GM12878 (cell line): ENCODE measurements at regions not wholly inside any gene's neighbourhood (a gene's known extent, or its start where the extent isn't known, plus 50 kb on each side); places are given as distances from the start of the nearest gene placed in this dataset.

ENCODE experiments used
- ATAC-seq: fragments of 200-7000 bp; cut with Tn5 transposase; 3 replicates; pipeline ENCODE4 v1.9.1; 2020; ENCODE audit warnings: mild to moderate bottlenecking, moderate library complexity
- BruUV-seq: library from RNA; stranded (reverse); fragments of 400-500 nt; replicated peaks from 2 replicates; lab custom pipeline; 2021; lab: Mats Ljungman, UMichigan
- CTCF ChIA-PET: fragments of 300-600 bp; sonication (Branson Sonifier 250); formaldehyde crosslinking; extraction: SDS; loops from one replicate; lab custom pipeline; 2021; ENCODE audit warnings: inconsistent platforms; lab: Yijun Ruan, JAX
- POLR2A ChIA-PET: fragments of 350-600 bp; formaldehyde crosslinking; extraction: SDS; loops from one replicate; lab custom pipeline; 2021; ENCODE audit warnings: inconsistent platforms; lab: Charles Lee
- RAD21 ChIA-PET: fragments of 300-600 bp; sonication (Branson Sonifier 250); formaldehyde crosslinking; loops from one replicate; lab custom pipeline; 2023; ENCODE audit warnings: antibody characterized with exemption; ENCODE audit not compliant: unreplicated experiment; lab: Charles Lee
- SMC1A ChIA-PET: fragments of 300-600 bp; sonication (Branson Sonifier 250); formaldehyde crosslinking; loops from one replicate; lab custom pipeline; 2023; ENCODE audit not compliant: unreplicated experiment, uncharacterized antibody; lab: Charles Lee
- DNase-seq: peaks from one replicate; pipeline ENCODE4 v3.0.0-alpha.2; 2011; ENCODE audit warnings: low read depth, low spot score
- FAIRE-seq: peaks from 3 replicates; lab custom pipeline; 2011; peaks lifted over from hg19 to GRCh38; lab: Jason Lieb, UNC
- H2AFZ ChIP-seq: 2 replicates; pipeline ENCODE4 v1.6.0; 2011; ENCODE audit warnings: low read depth, low read length, control low read depth; ENCODE audit not compliant: control insufficient read depth
- H3K27ac ChIP-seq: 2 replicates; pipeline ENCODE4 v1.5.1; 2011; ENCODE audit warnings: control low read depth; ENCODE audit not compliant: control insufficient read depth, insufficient read depth
- H3K27me3 ChIP-seq, 2 experiments: replicated peaks in 1 of 2; 2 replicates each; pipeline versions ENCODE4 v1.6.0 to v1.6.1; 2011; ENCODE audit warnings: low read length in 1 of 2; ENCODE audit not compliant: control insufficient read depth in 2 of 2, insufficient read depth in 2 of 2
- H3K36me3 ChIP-seq, 2 experiments: 2 replicates each; pipeline ENCODE4 v1.5.1; 2011; ENCODE audit warnings: low read length in 1 of 2; ENCODE audit not compliant: control insufficient read depth in 2 of 2, insufficient read depth in 2 of 2
- H3K4me1 ChIP-seq: 2 replicates; pipeline ENCODE4 v1.6.1; 2011; ENCODE audit warnings: mild to moderate bottlenecking, low read length, moderate library complexity, mixed read lengths; ENCODE audit not compliant: control insufficient read depth, insufficient read depth
- H3K4me2 ChIP-seq: 2 replicates; pipeline ENCODE4 v1.6.0; 2011; ENCODE audit warnings: control low read depth; ENCODE audit not compliant: control insufficient read depth, insufficient read depth
- H3K4me3 ChIP-seq: fragments of 200-600 bp; sonication (generic); 2 replicates; pipeline ENCODE4 v1.5.1; 2016
- H3K79me2 ChIP-seq: 2 replicates; pipeline ENCODE4 v1.6.0; 2011; ENCODE audit warnings: low read length; ENCODE audit not compliant: control insufficient read depth, insufficient read depth
- H3K9ac ChIP-seq: 2 replicates; pipeline ENCODE4 v1.8.0; 2011; ENCODE audit warnings: low read length, control low read depth, mixed read lengths; ENCODE audit not compliant: control insufficient read depth, insufficient read depth
- H3K9me3 ChIP-seq: replicated peaks from 3 replicates; pipeline ENCODE4 v1.5.1; 2011; ENCODE audit warnings: mild to moderate bottlenecking, low read length; ENCODE audit not compliant: control insufficient read depth, insufficient read depth
- H4K20me1 ChIP-seq: 2 replicates; pipeline ENCODE4 v1.6.0; 2011; ENCODE audit not compliant: control insufficient read depth, insufficient read depth
- BMI1 ChIP-seq: fragments of 450-650 bp; IDR thresholded peaks from 2 replicates; pipeline ENCODE4 v1.6.1; 2016; ENCODE audit warnings: mild to moderate bottlenecking, moderate library complexity, borderline replicate concordance
- GABPA ChIP-seq: IDR thresholded peaks from 2 replicates; pipeline ENCODE4 v1.6.1; 2014; ENCODE audit warnings: antibody characterized with exemption, low read depth, mild to moderate bottlenecking, inconsistent platforms
- HSF1 ChIP-seq: fragments of 150-350 bp; IDR thresholded peaks from 2 replicates; pipeline ENCODE4 v1.6.1; 2014; ENCODE audit warnings: mild to moderate bottlenecking, low read depth, low read length
- POLR2AphosphoS2 ChIP-seq: IDR thresholded peaks from 2 replicates; pipeline ENCODE4 v1.6.1; 2011; ENCODE audit warnings: low read depth, mild to moderate bottlenecking, low read length, improper control_type of control experiment, moderate library complexity
- REST ChIP-seq: IDR thresholded peaks from 2 replicates; pipeline ENCODE4 v1.6.1; 2012; ENCODE audit warnings: mild to moderate bottlenecking, low read depth, low read length
- ZBTB33 ChIP-seq: fragments of 450-650 bp; IDR thresholded peaks from 2 replicates; pipeline ENCODE4 v1.6.1; 2017; ENCODE audit warnings: mild to moderate bottlenecking
- ZNF384 ChIP-seq: IDR thresholded peaks from 2 replicates; pipeline ENCODE4 v1.6.1; 2012; ENCODE audit warnings: low read depth, mild to moderate bottlenecking, low read length, improper control_type of control experiment, borderline replicate concordance
- WGBS: methylation state at CpG from one replicate; pipeline ENCODE4 v1.1.6; 2016; ENCODE audit warnings: low lambda C conversion rate; ENCODE audit not compliant: insufficient replicate concordance, insufficient coverage; ENCODE audit errors: missing lambda C conversion rate; 5-methylcytosine and 5-hydroxymethylcytosine counted together
- in situ Hi-C: fragments of 300-500 bp; cut with MboI; formaldehyde crosslinking; loops from 9 replicates; pipeline ENCODE4 v1.14.3; 2018; ENCODE audit warnings: mixed read lengths
- intact Hi-C: fragments of 100-400 bp; cut with micrococcal nuclease; formaldehyde crosslinking; loops from one replicate; pipeline ENCODE4 v1.14.2; 2022; ENCODE audit not compliant: unreplicated experiment
- TF ChIP-seq, protein P1 (sequence below): fragments of 450-650 bp; IDR thresholded peaks from 2 replicates; pipeline ENCODE4 v1.6.1; 2017; ENCODE audit warnings: borderline replicate concordance
- TF ChIP-seq, protein P2 (sequence below): IDR thresholded peaks from 2 replicates; pipeline ENCODE4 v1.6.1; 2011; ENCODE audit warnings: borderline replicate concordance, low read depth, mild to moderate bottlenecking, moderate library complexity, mixed read lengths, low read length; ENCODE audit not compliant: insufficient read depth; ENCODE audit errors: extremely low read length

DNA sequence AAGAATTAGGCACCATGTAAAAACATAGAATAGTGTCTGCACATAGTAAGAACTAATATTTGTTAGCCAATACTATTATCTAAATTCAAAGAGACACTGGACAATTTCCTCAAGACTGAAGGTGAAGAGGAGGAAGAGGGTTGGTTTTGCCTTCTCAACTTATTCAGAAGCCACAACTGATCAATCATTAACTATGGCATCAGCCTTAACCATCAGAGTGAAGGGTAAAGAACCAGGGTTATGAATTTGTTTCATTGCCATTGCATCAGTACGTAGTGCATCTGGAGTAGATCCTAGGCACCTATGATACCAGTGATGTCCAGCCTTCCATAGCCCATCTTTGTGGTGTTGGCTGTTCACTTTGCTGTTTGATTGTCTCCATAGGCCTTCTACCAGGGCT lies 421.7 kb upstream of the DEPDC1 start (continued):
- TF ChIP-seq, protein P1, sequence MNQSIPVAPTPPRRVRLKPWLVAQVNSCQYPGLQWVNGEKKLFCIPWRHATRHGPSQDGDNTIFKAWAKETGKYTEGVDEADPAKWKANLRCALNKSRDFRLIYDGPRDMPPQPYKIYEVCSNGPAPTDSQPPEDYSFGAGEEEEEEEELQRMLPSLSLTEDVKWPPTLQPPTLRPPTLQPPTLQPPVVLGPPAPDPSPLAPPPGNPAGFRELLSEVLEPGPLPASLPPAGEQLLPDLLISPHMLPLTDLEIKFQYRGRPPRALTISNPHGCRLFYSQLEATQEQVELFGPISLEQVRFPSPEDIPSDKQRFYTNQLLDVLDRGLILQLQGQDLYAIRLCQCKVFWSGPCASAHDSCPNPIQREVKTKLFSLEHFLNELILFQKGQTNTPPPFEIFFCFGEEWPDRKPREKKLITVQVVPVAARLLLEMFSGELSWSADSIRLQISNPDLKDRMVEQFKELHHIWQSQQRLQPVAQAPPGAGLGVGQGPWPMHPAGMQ, result no peak
- TF ChIP-seq HSF1 (no peak), POLR2AphosphoS2 (no peak)

DNA sequence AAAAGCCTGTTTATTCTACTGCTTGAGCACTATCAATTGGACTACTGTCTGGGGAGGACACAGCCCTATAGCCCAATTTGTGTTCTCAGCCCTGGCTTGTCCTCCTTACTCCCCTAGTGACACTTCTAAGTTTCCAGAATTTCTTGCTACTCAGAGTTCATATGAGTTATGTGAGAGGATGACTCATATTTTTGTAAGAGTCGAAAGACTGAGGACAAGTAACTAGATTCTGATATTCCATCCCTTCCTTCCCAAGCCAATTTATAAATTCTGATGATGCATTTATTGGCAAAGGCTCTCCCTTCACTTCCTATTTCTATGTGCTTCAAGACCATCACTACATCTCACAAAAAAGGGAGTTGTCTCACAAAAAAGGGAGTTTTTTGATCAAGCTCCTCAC lies 422.2 kb upstream of the DEPDC1 start:
- Histone ChIP-seq H3K4me2 (no peak overlapping the region), H4K20me1 (no peaks in the 10 kb centered on the region), H2AFZ (no peak overlapping the region), H3K27ac (no peak overlapping the region), H3K79me2 (no peaks in the 10 kb centered on the region), H3K4me1 (no peaks in the 10 kb centered on the region), H3K4me3 (no peak overlapping the region), H3K36me3 (no peaks in the 10 kb centered on the region), H3K9ac (no peak overlapping the region), H3K9me3 (no peaks in the 10 kb centered on the region), H3K27me3 (no peaks in the 10 kb centered on the region)
- 0% methylated on average over 1 of the region's 1 CpG for WGBS
- ChIA-PET POLR2A (no interaction called here), CTCF (no interaction called here), RAD21 (no interaction called here), SMC1A (no interaction called here)
- no peak for FAIRE-seq
- in situ Hi-C loops, result no loop called here
- ATAC-seq, result no peak
- DNase-seq, result no peak
- intact Hi-C loops, result no loop called here
- no TSS peak for BruUV-seq
- TF ChIP-seq, protein P2, sequence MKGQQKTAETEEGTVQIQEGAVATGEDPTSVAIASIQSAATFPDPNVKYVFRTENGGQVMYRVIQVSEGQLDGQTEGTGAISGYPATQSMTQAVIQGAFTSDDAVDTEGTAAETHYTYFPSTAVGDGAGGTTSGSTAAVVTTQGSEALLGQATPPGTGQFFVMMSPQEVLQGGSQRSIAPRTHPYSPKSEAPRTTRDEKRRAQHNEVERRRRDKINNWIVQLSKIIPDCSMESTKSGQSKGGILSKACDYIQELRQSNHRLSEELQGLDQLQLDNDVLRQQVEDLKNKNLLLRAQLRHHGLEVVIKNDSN, result no peak
- TF ChIP-seq GABPA, result no peak
- no peak for TF ChIP-seq ZNF384
- no peak for TF ChIP-seq REST
- TF ChIP-seq ZBTB33, result no peak
- TF ChIP-seq BMI1, result no peak
